ENCODE measurements at regions not wholly inside any gene's neighbourhood (a gene's known extent, or its start where the extent isn't known, plus 50 kb on each side); places are given as distances from the start of the nearest gene placed in this dataset.

GRCh38 chr10:4699950-4700730, 125.9 kb upstream of the AKR1E2 start:
- no peaks in the 10 kb centered on the region for H3K4me1 ChIP-seq
- no peak overlapping the region for H3K27ac ChIP-seq
- no peaks in the 10 kb centered on the region for H3K9me3 ChIP-seq
- intact Hi-C loops (cut with DNase I; ENCODE audit: low total_unique reads): no loop called here
- DNase-seq: no peak
- no peaks in the 10 kb centered on the region for H3K36me3 ChIP-seq
- no peak for TF ChIP-seq CTCF (IDR thresholded peaks at IDR 0.05)
- H3K27me3 ChIP-seq: no peaks in the 10 kb centered on the region
- no peak overlapping the region for H3K4me3 ChIP-seq

- no peak overlapping the region for H3K4me3 ChIP-seq
- intact Hi-C loops (cut with DNase I; ENCODE audit: low total_unique reads): no loop called here
- DNase-seq: no peak
- no peaks in the 10 kb centered on the region for H3K4me1 ChIP-seq
- H3K27me3 ChIP-seq: no peaks in the 10 kb centered on the region
- H3K36me3 ChIP-seq: no peaks in the 10 kb centered on the region
- no peak overlapping the region for H3K27ac ChIP-seq
- TF ChIP-seq CTCF (IDR thresholded peaks at IDR 0.05): no peak
- H3K9me3 ChIP-seq: no peaks in the 10 kb centered on the region
Measured at GRCh38 chr10:4698075-4698474, 127.9 kb upstream of the AKR1E2 start.

- no peak for DNase-seq
- Histone ChIP-seq H3K27ac (no peak overlapping the region), H3K9me3 (no peaks in the 10 kb centered on the region), H3K4me1 (no peaks in the 10 kb centered on the region), H3K36me3 (no peaks in the 10 kb centered on the region), H3K4me3 (no peak overlapping the region), H3K27me3 (no peaks in the 10 kb centered on the region)
- intact Hi-C loops (cut with DNase I; ENCODE audit: low total_unique reads): no loop called here
- TF ChIP-seq CTCF (IDR thresholded peaks at IDR 0.05): no peak
Measured at GRCh38 chr10:4696186-4696585, 129.8 kb upstream of the AKR1E2 start.

- intact Hi-C loops (cut with DNase I; ENCODE audit: low total_unique reads): no loop called here
- DNase-seq: no peak
- Histone ChIP-seq H3K36me3 (no peaks in the 10 kb centered on the region), H3K4me1 (no peaks in the 10 kb centered on the region), H3K27ac (no peak overlapping the region), H3K27me3 (no peaks in the 10 kb centered on the region), H3K9me3 (no peaks in the 10 kb centered on the region), H3K4me3 (no peak overlapping the region)
- no peak for TF ChIP-seq CTCF (IDR thresholded peaks at IDR 0.05)
Measured at GRCh38 chr10:4693967-4694366, 132.0 kb upstream of the AKR1E2 start.

GRCh38 chr10:4692206-4692605, 133.8 kb upstream of the AKR1E2 start:
- Histone ChIP-seq H3K4me3 (no peak overlapping the region), H3K36me3 (no peaks in the 10 kb centered on the region), H3K9me3 (no peaks in the 10 kb centered on the region), H3K27ac (no peak overlapping the region), H3K4me1 (no peaks in the 10 kb centered on the region), H3K27me3 (no peaks in the 10 kb centered on the region)
- intact Hi-C loops (cut with DNase I; ENCODE audit: low total_unique reads): no loop called here
- TF ChIP-seq CTCF (IDR thresholded peaks at IDR 0.05): no peak
- no peak for DNase-seq

- no peak overlapping the region for H3K27ac ChIP-seq
Measured at GRCh38 chr10:4691776-4692175, 134.2 kb upstream of the AKR1E2 start.

More at GRCh38 chr10:4691776-4692175, 134.2 kb upstream of the AKR1E2 start:
- H3K27me3 ChIP-seq: no peaks in the 10 kb centered on the region
- no peaks in the 10 kb centered on the region for H3K36me3 ChIP-seq
- H3K4me1 ChIP-seq: no peaks in the 10 kb centered on the region
- DNase-seq: no peak
- H3K4me3 ChIP-seq: no peak overlapping the region
- no peak for TF ChIP-seq CTCF (IDR thresholded peaks at IDR 0.05)
- intact Hi-C loops (cut with DNase I; ENCODE audit: low total_unique reads): no loop called here
- H3K9me3 ChIP-seq: no peaks in the 10 kb centered on the region
